Renal cortex interstitium (tissue), 11 donors: ENCODE measurements at regions not wholly inside any gene's neighbourhood (a gene's known extent, or its start where the extent isn't known, plus 50 kb on each side); places are given as distances from the start of the nearest gene placed in this dataset.

ENCODE experiments used
- DNase-seq, 11 donors: peaks; one replicate each; pipeline ENCODE4 v3.0.0-alpha.2; 2013; ENCODE audit warnings: low read depth in 9 of 11, low spot score in 4 of 11; ENCODE audit errors: extremely low read depth in 1 of 11

- DNase-seq = no peak
Measured at GRCh38 chr1:59113876-59114457, 182.9 kb upstream of the FGGY start.

- DNase-seq = no peak
Measured at GRCh38 chr1:59115865-59116264, 181.0 kb upstream of the FGGY start.

GRCh38 chr1:59116920-59117542 is 179.9 kb upstream of the FGGY start:
- DNase-seq = no peak

- no peak for DNase-seq
Measured at GRCh38 chr1:59122527-59122926, 174.4 kb upstream of the FGGY start.

GRCh38 chr1:59123081-59123681 is 173.7 kb upstream of the FGGY start:
- no peak for DNase-seq

GRCh38 chr1:59124166-59124565 is 172.7 kb upstream of the FGGY start:
- no peak for DNase-seq

GRCh38 chr1:59125154-59125553 is 171.7 kb upstream of the FGGY start:
- DNase-seq = no peak

- no peak for DNase-seq
Measured at GRCh38 chr1:59125676-59126320, 171.1 kb upstream of the FGGY start.

- DNase-seq = no peak
Measured at GRCh38 chr1:59126366-59126765, 170.5 kb upstream of the FGGY start.

GRCh38 chr1:59128239-59128736 is 168.6 kb upstream of the FGGY start:
- no peak for DNase-seq

- no peak for DNase-seq
Measured at GRCh38 chr1:59128784-59129227, 168.1 kb upstream of the FGGY start.

GRCh38 chr1:59132295-59132694 is 164.6 kb upstream of the FGGY start:
- no peak for DNase-seq

- DNase-seq = no peak
Measured at GRCh38 chr1:59133997-59134396, 162.9 kb upstream of the FGGY start.

GRCh38 chr1:59135761-59136255 is 161.1 kb upstream of the FGGY start:
- no peak for DNase-seq

GRCh38 chr1:59136541-59137275 is 160.2 kb upstream of the FGGY start:
- DNase-seq = no peak

- DNase-seq = no peak
Measured at GRCh38 chr1:59137276-59137615, 159.6 kb upstream of the FGGY start.

- DNase-seq = no peak
Measured at GRCh38 chr1:59137968-59138367, 158.9 kb upstream of the FGGY start.

- no peak for DNase-seq
Measured at GRCh38 chr1:59138402-59138801, 158.5 kb upstream of the FGGY start.

GRCh38 chr1:59139396-59139795 is 157.5 kb upstream of the FGGY start:
- DNase-seq = no peak
